GM12892 (cell line): ENCODE measurements at regions not wholly inside any gene's neighbourhood (a gene's known extent, or its start where the extent isn't known, plus 50 kb on each side); places are given as distances from the start of the nearest gene placed in this dataset.
"Not testable (repeated sequence)": the region's sequence is repeated elsewhere in the genome, so short reads cannot be mapped to it uniquely, and the experiment has no call there.

Source experiments
- POLR2A ChIP-seq: IDR thresholded peaks from 2 replicates; pipeline ENCODE4 v1.6.1; 2011; ENCODE audit warnings: low read depth, low read length, control low read depth
- POLR2AphosphoS5 ChIP-seq: IDR thresholded peaks from 2 replicates; pipeline ENCODE4 v1.6.1; 2011; ENCODE audit warnings: low read depth, low read length, control low read depth
- TAF1 ChIP-seq: IDR thresholded peaks from 2 replicates; pipeline ENCODE4 v1.6.1; 2011; ENCODE audit warnings: low read depth, mild to moderate bottlenecking, control low read depth, low read length, borderline replicate concordance

- not testable (repeated sequence) for TF ChIP-seq POLR2A, TAF1, POLR2AphosphoS5
Observed at GRCh38 chr5:42099846-42100245, 174.8 kb downstream of the FBXO4 start.
